ENCODE measurements at regions not wholly inside any gene's neighbourhood (a gene's known extent, or its start where the extent isn't known, plus 50 kb on each side); places are given as distances from the start of the nearest gene placed in this dataset.

- TF ChIP-seq ESRRG (CRISPR knock-in tag; IDR thresholded peaks at IDR 0.05): no peak
- TF ChIP-seq ZC3H10 (CRISPR knock-in tag; IDR thresholded peaks at IDR 0.05): no peak
- TF ChIP-seq OSR1 (CRISPR knock-in tag; IDR thresholded peaks at IDR 0.05): no peak
- no peak for TF ChIP-seq TCF4 (CRISPR knock-in tag; IDR thresholded peaks at IDR 0.05; ENCODE audit: borderline replicate concordance)
- TF ChIP-seq ISL1 (CRISPR knock-in tag; IDR thresholded peaks at IDR 0.05): no peak
These were observed 462.3 kb downstream of the PTPRC start for GRCh38 chr1:199101139-199101538.
